GM23248 (cell line): ENCODE measurements at regions not wholly inside any gene's neighbourhood (a gene's known extent, or its start where the extent isn't known, plus 50 kb on each side); places are given as distances from the start of the nearest gene placed in this dataset.

ENCODE experiments used
- EZH2 ChIP-seq: fragments of 200-600 bp; sonication (generic); IDR thresholded peaks from 2 replicates; pipeline ENCODE4 v1.6.1; 2018; ENCODE audit warnings: antibody characterized with exemption, mild to moderate bottlenecking; ENCODE audit not compliant: insufficient read depth, poor library complexity, severe bottlenecking
- EZH2phosphoT487 ChIP-seq: fragments of 200-600 bp; sonication (generic); IDR thresholded peaks from 2 replicates; pipeline ENCODE4 v1.6.1; 2018; ENCODE audit warnings: antibody characterized with exemption, moderate library complexity, mild to moderate bottlenecking, low read depth; ENCODE audit not compliant: insufficient read depth

GRCh38 chr13:58081301-58081820 is 449.8 kb downstream of the PCDH17 start:
- TF ChIP-seq EZH2phosphoT487 (no peak), EZH2 (no peak)
